C4-2B (cell line): ENCODE measurements at regions not wholly inside any gene's neighbourhood (a gene's known extent, or its start where the extent isn't known, plus 50 kb on each side); places are given as distances from the start of the nearest gene placed in this dataset.

Source experiments
- ZFX ChIP-seq: fragments of 450-650 bp; IDR thresholded peaks from 2 replicates; pipeline ENCODE4 v1.6.1; 2017
- TF ChIP-seq, protein P1 (sequence below): fragments of 450-650 bp; conservative IDR thresholded peaks from 2 replicates; pipeline ENCODE4 v1.5.1; 2017; ENCODE audit warnings: mild to moderate bottlenecking

GRCh38 chr9:90029996-90030395 is 425.2 kb downstream of the GADD45G start:
- TF ChIP-seq, protein P1, sequence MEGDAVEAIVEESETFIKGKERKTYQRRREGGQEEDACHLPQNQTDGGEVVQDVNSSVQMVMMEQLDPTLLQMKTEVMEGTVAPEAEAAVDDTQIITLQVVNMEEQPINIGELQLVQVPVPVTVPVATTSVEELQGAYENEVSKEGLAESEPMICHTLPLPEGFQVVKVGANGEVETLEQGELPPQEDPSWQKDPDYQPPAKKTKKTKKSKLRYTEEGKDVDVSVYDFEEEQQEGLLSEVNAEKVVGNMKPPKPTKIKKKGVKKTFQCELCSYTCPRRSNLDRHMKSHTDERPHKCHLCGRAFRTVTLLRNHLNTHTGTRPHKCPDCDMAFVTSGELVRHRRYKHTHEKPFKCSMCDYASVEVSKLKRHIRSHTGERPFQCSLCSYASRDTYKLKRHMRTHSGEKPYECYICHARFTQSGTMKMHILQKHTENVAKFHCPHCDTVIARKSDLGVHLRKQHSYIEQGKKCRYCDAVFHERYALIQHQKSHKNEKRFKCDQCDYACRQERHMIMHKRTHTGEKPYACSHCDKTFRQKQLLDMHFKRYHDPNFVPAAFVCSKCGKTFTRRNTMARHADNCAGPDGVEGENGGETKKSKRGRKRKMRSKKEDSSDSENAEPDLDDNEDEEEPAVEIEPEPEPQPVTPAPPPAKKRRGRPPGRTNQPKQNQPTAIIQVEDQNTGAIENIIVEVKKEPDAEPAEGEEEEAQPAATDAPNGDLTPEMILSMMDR = no peak
- TF ChIP-seq ZFX = no peak
